HepG2 (cell line): ENCODE measurements at regions not wholly inside any gene's neighbourhood (a gene's known extent, or its start where the extent isn't known, plus 50 kb on each side); places are given as distances from the start of the nearest gene placed in this dataset.

Source experiments
- BCLAF1 ChIP-seq: fragments of 450-650 bp; IDR thresholded peaks from 2 replicates; pipeline ENCODE4 v1.6.1; 2017; ENCODE audit warnings: mild to moderate bottlenecking
- ESRRA ChIP-seq: sonication (generic); formaldehyde crosslinking; IDR thresholded peaks from 2 replicates; pipeline ENCODE4 v1.5.1; 2020; ENCODE audit warnings: mild to moderate bottlenecking, low read depth, missing genetic modification reagents
- GATAD2A ChIP-seq: IDR thresholded peaks from 2 replicates; pipeline ENCODE4 v1.6.1; 2016
- HIC2 ChIP-seq: sonication (generic); formaldehyde crosslinking; IDR thresholded peaks from 2 replicates; pipeline ENCODE4 v1.9.0; 2022; ENCODE audit warnings: low read depth, missing genetic modification reagents
- HNRNPK ChIP-seq: fragments of 200-400 bp; formaldehyde crosslinking; IDR thresholded peaks from 2 replicates; pipeline ENCODE4 v1.6.1; 2018; ENCODE audit warnings: low read length, low read depth, moderate library complexity, mild to moderate bottlenecking; ENCODE audit not compliant: poor library complexity, severe bottlenecking
- IRF1 ChIP-seq: sonication (generic); formaldehyde crosslinking; IDR thresholded peaks from 2 replicates; pipeline ENCODE4 v1.4.0; 2020; ENCODE audit warnings: low read depth, mild to moderate bottlenecking, missing genetic modification reagents
- JDP2 ChIP-seq: sonication (generic); formaldehyde crosslinking; IDR thresholded peaks from 2 replicates; pipeline ENCODE4 v1.8.1; 2022; ENCODE audit warnings: missing genetic modification reagents, borderline replicate concordance
- JUNB ChIP-seq: sonication (generic); formaldehyde crosslinking; IDR thresholded peaks from 2 replicates; pipeline ENCODE4 v1.8.0; 2022; ENCODE audit warnings: missing genetic modification reagents, mild to moderate bottlenecking, borderline replicate concordance
- NCOR1 ChIP-seq: fragments of 200-600 bp; sonication (generic); IDR thresholded peaks from 2 replicates; pipeline ENCODE4 v1.7.0; 2017; ENCODE audit warnings: antibody characterized with exemption, low read length, borderline replicate concordance
- NFYC ChIP-seq: IDR thresholded peaks from 2 replicates; pipeline ENCODE4 v1.6.1; 2016; ENCODE audit warnings: missing genetic modification reagents, missing compliant biosample characterization
- PRDM10 ChIP-seq: sonication (generic); formaldehyde crosslinking; IDR thresholded peaks from 2 replicates; pipeline ENCODE4 v1.4.0; 2020; ENCODE audit warnings: low read depth, missing genetic modification reagents
- SNAPC2 ChIP-seq: sonication (generic); formaldehyde crosslinking; IDR thresholded peaks from 2 replicates; pipeline ENCODE4 v1.8.1; 2022; ENCODE audit warnings: mild to moderate bottlenecking, missing genetic modification reagents
- ZNF136 ChIP-seq: sonication (generic); formaldehyde crosslinking; IDR thresholded peaks from 2 replicates; pipeline ENCODE4 v1.8.1; 2022; ENCODE audit warnings: low read depth, mild to moderate bottlenecking, moderate library complexity, missing genetic modification reagents
- ZNF251 ChIP-seq: sonication (generic); formaldehyde crosslinking; IDR thresholded peaks from 2 replicates; pipeline ENCODE4 v1.9.0; 2021; ENCODE audit warnings: mild to moderate bottlenecking, missing genetic modification reagents
- ZNF503 ChIP-seq: sonication (generic); formaldehyde crosslinking; IDR thresholded peaks from 2 replicates; pipeline ENCODE4 v1.4.0; 2020; ENCODE audit warnings: missing genetic modification reagents
- ZNF746 ChIP-seq: sonication (generic); formaldehyde crosslinking; IDR thresholded peaks from 2 replicates; pipeline ENCODE4 v1.8.0; 2022; ENCODE audit warnings: mild to moderate bottlenecking, missing genetic modification reagents
- ZNF775 ChIP-seq: sonication (generic); formaldehyde crosslinking; IDR thresholded peaks from 2 replicates; pipeline ENCODE4 v1.4.0; 2020; ENCODE audit warnings: missing genetic modification reagents, mild to moderate bottlenecking, moderate library complexity, borderline replicate concordance
- ZNF790 ChIP-seq: sonication (generic); formaldehyde crosslinking; IDR thresholded peaks from 2 replicates; pipeline ENCODE4 v1.8.0; 2022; ENCODE audit warnings: missing genetic modification reagents, mild to moderate bottlenecking, borderline replicate concordance

- TF ChIP-seq ZNF775 (CRISPR knock-in tag) (no peak), ESRRA (peak; percentile 46; the same call in 1 of the 2 replicates), ZNF790 (CRISPR knock-in tag) (no peak), GATAD2A (0 out of 2 replicates have a peak, but pooled peaks have one; percentile 42), NFYC (CRISPR knock-in tag) (no peak), IRF1 (CRISPR knock-in tag) (no peak), ZNF136 (CRISPR knock-in tag) (no peak), ZNF503 (CRISPR knock-in tag) (peak; percentile 23; the same call in 1 of the 2 replicates), ZNF746 (CRISPR knock-in tag) (no peak), JUNB (CRISPR knock-in tag) (no peak), JDP2 (CRISPR knock-in tag) (no peak), BCLAF1 (no peak), HIC2 (CRISPR knock-in tag) (no peak), SNAPC2 (CRISPR knock-in tag) (no peak), NCOR1 (peak; percentile 23; the same call in 1 of the 2 replicates), ZNF251 (CRISPR knock-in tag) (no peak), PRDM10 (CRISPR knock-in tag) (no peak), HNRNPK (no peak)
Observed at GRCh38 chr12:93221841-93222240, 155.9 kb upstream of the NUDT4 start (continued).
